GM19240 (cell line): ENCODE measurements at regions not wholly inside any gene's neighbourhood (a gene's known extent, or its start where the extent isn't known, plus 50 kb on each side); places are given as distances from the start of the nearest gene placed in this dataset.

ENCODE experiments used
- DNase-seq: peaks from one replicate; pipeline ENCODE4 v3.0.0; 2011; ENCODE audit warnings: low spot score; ENCODE audit not compliant: insufficient read length

DNA sequence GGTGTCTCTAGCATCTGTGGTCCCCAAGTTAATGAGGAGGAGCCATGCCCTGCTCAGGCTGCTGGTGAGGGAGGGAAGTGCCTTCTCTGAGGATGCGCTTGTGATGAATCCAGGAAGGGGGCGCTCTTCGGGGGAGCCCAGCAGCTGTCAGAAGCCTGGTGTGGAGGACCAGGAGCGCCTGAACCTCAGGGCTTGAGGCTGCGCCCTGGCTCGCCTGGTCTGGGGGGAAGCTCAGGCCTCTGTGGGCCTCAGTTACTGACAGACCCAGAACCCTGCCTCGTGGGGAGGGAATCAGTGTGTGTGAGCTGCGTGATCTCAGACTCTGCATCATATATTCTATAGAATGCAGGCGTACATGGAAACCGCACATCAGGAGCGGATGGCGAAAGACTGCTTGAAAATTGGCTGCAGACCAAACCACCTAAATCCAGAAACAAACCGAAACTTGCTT, 126.1 kb downstream of the SEC14L1 start:
- no peak for DNase-seq

DNA sequence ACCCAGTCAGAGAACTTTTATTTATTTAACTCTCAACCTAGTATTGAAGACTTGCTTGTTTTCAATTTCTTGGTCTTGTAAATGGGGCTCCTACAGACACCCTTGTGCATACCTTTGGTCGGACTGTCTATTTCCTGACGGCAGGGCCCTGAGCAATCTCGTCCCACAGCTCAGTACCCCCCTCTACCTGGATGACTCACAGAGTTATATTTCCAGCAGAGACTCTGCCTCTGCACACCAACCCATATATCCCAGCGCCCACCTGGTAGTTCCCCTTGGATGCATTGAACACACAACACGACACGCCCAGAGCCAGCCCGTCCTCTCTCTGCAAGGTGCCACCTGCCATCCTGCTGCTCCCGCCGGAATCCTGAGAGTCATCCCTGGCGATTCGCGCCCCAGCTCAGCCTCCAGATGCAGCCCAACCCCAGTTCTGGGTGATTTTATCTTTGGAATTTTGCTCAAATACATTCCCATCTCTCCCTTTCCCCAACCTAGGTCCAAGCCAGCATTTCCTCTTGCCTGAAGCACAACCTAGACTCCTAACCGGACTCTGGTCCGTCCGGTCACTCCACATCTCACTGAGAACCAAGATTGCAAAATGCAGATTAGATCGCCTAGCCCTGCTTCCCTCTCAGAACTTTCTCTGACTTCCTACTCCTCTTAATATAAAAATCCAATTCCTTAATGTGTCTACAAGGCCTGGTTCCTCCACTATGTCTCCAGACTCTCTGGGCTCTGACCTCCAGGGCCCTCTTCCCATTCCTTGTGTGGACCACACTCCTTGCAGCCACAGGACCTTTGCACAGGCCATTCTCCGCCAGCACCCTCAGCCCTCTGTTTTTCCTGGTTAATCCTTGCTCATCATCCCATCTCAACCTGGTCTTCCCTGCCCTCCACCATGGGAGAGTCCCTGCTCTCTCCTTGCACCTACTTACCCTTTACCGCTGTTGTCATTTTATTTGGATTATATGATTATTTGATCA, 129.2 kb downstream of the SEC14L1 start:
- no peak for DNase-seq

DNA sequence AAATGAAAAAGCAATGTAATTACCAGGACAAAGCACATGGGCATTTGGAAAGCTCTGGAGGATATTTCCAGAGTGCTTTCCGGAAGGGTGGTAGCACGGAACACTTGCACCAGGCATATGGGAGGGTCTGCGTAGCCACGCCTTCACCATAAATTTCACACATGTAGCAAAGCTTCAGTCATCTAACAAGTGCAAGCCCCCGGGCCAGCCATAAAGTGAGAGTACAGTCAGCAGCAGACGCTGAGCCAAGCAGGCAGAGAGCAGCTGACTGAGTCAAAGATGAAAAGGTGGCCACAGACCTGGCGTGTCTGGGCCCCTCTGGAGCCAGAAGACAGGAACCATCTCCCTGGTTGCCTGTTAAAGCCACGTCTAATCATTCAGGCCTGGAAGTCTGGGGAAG, 130.6 kb downstream of the SEC14L1 start:
- no peak for DNase-seq

- no peak for DNase-seq
These were observed 132.8 kb downstream of the SEC14L1 start for GRCh38 chr17:77273397-77274085.

GRCh38 chr17:77274096-77274845, 133.5 kb downstream of the SEC14L1 start:
- no peak for DNase-seq

DNA sequence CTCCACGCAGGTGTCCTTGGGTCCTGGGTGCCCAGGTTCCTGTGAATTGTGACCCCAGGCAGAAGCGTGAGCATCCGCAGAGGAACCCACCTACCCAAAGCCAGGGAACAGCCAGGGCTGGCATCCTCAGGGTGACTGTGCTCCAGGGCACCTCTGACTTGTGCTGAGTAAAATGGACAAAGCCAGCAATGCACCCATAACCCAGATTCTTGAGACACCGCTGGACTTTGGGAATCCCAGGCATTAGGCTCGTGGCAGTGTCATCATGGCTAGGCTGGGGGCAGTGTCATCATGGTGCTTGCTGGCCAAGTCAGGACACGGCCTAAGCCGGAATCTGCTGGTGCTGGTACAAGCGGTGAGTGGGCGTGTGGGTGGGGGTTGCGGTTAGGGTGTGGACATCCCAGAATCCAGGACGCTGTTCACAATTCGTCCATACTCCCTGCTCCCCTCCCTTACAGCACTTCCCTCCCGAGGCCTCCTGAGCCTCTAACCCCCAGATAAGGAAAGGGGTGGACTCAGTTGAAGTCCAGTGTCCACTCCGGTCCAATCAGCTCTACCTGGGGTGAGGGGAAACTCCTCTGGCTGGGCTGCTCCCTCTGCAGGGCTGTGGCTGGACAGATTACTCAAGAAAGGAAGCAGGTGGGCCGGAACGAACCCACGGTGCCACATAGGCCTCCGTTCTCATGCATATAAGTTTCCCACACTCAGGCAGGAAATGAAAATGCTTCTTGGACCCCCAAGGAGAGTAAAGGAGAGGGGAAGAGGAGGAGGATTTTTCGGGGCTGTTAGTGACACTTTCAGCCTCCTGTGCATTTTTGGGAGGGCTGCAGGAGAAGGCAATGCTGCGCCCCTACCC, 138.9 kb downstream of the SEC14L1 start:
- no peak for DNase-seq

DNA sequence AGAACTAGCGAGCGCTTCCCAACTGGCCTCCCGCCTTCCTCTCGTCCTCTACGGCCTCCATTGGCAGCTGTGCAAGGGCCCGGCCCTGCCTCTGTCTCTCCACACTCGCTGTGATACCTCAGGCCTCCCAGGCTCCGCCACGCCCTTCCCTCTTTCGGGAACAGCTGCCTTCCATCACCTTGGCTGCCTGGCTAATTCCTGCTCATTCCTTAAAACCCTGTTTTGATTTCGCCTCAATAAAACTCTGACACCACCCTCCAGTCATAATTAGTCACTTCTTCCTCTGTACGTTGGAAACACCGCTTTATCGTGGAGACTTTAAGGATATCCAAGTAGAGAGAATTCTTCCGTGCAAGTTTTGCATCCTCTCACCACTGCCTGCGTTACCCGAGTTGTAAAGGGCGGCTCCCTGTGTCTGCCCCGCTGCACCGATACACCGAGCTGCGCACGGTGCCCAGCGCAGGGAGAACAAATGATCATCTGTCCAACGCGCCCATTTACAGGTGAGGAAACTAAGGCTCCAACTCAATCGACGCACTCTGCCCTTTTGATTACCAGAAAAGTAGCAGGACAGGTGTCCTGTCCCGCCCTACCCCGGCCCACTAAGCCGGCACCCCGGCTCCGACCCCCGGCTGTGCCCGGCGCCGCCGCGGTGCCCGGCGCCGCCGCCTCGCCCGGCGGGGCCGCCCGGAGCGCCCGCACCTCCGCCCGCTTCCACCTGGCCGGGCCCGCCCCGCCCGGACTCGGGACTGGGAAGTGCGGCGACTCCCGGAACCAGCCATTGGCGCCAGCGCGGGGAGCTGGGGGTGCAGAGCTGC, 139.7 kb downstream of the SEC14L1 start:
- DNase-seq, result no peak

GRCh38 chr17:77281122-77281903, 140.5 kb downstream of the SEC14L1 start:
- peak; percentile 68 for DNase-seq

GRCh38 chr17:77281904-77282367, 141.2 kb downstream of the SEC14L1 start:
- DNase-seq, result no peak

DNA sequence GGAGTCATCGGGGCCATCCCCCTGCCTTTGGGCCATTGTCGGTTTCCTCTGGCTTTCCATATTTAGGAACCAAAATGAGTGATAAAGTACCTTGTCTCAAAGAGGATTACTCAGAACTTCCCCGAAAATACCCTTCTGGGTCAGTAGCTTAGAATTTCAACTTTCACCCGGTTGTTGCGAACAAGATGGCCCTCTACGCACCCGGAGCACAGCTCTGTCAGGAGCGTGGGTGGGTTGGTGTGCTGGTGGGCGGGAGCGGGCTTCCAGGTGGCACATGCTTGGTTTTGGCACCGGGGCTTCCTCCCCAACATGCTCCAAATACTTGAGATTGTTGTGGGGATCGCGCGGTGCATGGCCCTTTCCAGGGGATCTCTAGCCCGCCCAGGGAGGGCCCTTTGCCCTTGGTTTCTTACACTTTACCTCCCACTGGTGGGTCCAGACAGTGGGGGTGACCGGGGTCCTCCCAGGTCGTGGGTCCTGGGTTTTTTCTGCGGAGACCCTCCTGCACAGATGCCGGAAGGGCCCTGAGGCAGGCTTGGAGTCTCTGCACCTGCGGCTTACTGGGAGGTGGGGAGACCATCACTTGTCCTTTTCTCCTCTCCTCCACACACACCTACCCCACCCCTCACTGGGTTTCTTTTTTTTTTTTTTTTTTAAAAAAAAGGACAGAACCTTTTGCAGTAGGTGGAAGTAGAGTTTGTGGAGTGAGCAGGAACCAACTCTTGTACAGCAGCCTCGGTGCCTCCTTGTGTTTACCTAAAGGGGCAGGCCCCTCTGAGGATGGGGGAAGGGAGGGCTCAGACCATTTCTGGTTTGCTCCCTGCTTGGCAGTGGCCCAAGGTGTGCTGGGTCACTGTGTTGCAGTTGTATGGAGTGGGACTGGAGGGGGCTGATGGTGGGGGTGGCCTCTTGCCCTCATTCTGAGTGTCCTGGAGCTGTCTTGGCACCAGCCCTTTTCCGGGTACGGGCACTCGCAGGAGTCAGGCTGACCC, 142.1 kb downstream of the SEC14L1 start:
- peak; percentile 31 for DNase-seq

DNA sequence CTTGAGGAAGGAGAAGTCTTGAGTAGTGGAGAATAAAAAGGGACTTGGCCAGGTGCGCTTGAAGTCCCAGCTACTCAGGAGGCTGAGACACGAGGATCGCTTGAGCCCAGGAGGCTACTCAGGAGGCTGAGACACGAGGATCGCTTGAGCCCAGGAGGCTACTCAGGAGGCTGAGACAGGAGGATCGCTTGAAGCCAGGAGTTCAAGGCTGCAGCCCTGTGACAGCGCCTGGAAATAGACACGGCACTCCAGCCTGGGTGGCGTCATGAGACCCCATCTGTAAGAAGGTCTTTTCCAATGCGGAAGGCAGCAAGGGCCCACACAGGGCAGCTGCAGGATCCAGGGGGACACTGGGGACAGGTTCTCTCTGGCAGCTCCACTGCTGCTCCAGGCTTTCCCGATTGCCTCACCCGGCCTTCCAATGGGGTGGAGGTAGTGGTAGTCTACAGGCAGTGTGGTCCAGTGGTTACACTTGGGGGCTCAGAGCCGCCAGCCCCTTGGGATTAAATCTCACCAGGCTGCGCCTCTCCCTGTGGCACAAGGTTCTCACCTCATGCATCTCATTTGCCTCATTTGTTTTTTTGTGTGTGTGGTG, 143.4 kb downstream of the SEC14L1 start:
- DNase-seq, result no peak

- DNase-seq, result no peak
These were observed 145.0 kb downstream of the SEC14L1 start for GRCh38 chr17:77285594-77286390.

DNA sequence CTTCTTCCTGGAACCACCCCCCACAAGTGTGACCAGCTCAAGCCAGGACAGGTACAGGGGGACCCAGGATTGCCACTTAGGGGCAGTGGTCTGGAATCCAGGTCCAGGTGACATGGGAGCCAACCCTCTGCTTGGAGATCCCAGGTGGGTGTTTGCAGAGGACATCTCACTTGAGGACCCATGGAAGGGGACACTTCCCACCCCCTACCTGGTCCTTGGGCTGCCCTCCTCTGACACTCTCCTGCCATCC, 145.5 kb downstream of the SEC14L1 start:
- no peak for DNase-seq

- DNase-seq, result no peak
These were observed 146.1 kb downstream of the SEC14L1 start for GRCh38 chr17:77286641-77287431.

- no peak for DNase-seq
These were observed 146.8 kb downstream of the SEC14L1 start for GRCh38 chr17:77287432-77288068.
